GM21825 (cell line): ENCODE measurements at regions not wholly inside any gene's neighbourhood (a gene's known extent, or its start where the extent isn't known, plus 50 kb on each side); places are given as distances from the start of the nearest gene placed in this dataset.

Experiments used
- ATAC-seq: cut with Tn5 transposase; IDR thresholded peaks from one replicate; pipeline ENCODE4 v1.9.1; 2021; ENCODE audit warnings: mild to moderate bottlenecking, moderate library complexity; ENCODE audit not compliant: unreplicated experiment

GRCh38 chr6:88263591-88263990 is 97.4 kb upstream of the CNR1 start:
- no peak for ATAC-seq

DNA sequence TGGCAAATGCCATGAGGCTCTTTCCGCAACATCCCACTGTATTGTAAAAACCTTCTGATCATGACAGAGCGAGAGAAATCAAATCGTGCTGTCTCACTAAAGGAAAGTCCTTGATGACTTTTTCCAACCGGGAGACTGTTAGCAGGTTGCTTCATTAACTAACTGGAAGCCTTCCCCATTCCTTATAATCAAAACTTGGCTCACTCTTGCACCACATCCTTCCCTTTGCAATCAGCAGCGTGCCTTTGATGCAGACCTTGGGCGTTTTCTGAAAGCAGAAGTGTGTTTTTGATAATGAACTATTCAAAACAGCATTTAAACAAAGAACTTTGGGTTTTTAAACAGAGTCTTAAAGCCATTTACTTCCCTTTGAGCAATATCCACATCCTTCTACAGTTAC is 96.2 kb upstream of the CNR1 start:
- no peak for ATAC-seq

GRCh38 chr6:88251301-88251700 is 85.2 kb upstream of the CNR1 start:
- no peak for ATAC-seq

GRCh38 chr6:88248709-88249321 is 82.7 kb upstream of the CNR1 start:
- no peak for ATAC-seq

DNA sequence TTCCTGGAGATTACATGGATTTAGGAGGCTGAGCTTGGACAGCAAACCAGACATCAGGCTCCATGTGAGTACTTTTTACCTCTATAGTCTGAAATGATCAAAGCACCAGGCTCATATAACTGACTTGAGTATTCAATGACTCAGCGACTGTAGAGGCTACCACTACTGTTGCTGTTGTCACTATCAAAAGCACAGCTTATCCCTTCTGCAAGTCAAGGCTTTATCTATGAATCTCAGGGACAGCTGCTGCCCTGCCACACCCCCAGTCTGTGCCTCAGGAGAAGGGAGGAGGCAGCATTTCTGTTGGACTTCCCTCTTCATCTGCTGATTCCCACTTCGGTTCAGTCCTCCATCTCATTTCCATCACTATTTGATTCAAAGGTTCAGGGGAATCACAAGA is 80.5 kb upstream of the CNR1 start:
- ATAC-seq, result no peak

DNA sequence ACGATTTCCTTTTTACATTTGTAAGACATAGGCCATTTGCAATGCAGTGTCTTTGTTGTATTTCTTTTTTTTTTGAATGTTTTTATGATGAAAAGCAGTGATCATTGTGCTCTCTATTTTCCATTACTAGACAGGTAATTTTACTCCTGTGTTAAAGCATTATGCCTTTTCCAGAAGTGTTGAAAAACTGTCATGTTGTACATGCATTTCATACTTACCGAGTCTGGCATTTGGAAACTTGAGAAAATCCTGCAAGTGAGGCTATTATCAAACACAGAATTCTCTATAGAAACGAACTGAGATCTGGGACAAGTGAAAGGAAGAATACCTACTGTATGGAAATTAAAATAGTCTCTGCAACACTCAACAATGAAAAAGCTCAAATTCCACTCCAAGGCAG is 78.6 kb upstream of the CNR1 start:
- ATAC-seq, result no peak

DNA sequence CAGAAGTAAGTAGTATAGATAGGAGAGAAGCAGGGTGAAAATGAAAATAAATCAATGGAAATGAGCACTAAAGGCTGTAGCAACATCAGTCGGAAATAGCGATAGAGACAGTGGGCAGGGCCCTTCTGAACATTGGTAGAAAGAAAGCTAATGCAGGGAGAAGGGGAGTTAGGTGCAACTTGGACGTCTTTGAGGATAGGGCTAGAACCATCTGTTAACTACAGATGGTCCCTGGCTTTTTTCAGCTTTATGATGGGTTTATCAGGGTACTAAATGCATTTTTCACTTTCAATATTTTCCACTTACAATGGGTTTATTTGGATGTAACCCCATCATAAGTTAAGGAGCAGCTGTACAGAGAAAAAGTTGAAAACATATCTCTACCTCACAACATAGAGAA is 72.8 kb upstream of the CNR1 start:
- ATAC-seq, result no peak

DNA sequence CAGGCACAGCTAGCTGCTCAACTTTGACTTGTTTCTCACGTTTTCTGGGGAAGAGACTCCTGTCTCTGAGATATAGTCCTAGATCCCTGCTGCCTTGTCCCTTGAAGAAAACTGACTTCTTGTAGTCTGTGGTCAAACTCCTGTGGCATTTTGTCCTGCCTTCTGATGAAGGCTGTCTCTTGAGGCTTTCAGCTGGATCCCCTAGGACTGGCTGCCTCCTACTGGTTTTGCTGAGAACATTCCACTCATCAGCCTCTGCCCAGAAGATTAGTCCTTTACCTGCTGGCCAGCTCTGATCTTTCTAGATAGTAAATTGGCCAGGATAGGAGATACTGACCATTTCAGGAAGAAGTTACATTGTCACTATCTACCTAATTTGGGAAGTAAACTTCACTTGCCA is 71.9 kb upstream of the CNR1 start:
- ATAC-seq, result no peak

DNA sequence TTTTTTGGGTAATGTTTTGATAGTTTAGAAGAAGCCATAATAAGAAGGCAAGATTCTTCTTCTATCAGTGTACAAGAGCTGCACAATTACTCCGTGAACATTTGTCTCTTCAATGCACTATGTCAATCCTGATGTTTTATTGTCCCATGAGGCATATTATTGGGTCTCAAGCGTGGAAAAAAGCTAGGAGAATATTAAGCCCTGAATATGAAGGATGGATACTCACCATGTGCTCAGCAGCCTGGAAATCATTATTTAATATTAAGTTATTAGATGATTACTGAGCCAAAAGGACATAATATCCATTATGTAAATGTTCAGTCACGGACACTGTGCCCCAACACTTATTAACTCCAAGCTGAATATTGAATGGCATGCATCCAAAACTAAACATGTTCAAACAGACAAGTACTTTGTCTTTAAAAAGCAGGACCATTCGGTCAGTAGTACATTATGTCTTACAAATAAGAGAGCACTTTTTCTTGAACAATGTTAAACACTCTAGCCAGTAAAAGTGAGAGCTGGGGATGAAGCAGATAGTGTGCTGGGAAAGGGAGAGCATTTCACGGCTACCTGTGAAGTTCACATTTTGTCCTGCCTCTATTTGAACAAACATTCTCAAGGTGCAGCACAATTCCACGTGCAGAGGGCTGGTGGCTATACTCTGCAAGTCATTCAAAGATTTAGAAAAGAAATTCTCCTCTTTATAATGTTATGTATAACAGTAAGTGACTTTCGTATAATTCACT is 70.6 kb upstream of the CNR1 start:
- no peak for ATAC-seq

GRCh38 chr6:88232753-88233152 is 66.6 kb upstream of the CNR1 start:
- ATAC-seq, result no peak

- ATAC-seq, result no peak
Observed at GRCh38 chr6:88223298-88223697, 57.2 kb upstream of the CNR1 start.

- ATAC-seq, result no peak
Observed at GRCh38 chr6:88220493-88220892, 54.3 kb upstream of the CNR1 start.

GRCh38 chr6:88216182-88216581 is 50.0 kb upstream of the CNR1 start:
- ATAC-seq, result no peak
